ENCODE measurements at regions not wholly inside any gene's neighbourhood (a gene's known extent, or its start where the extent isn't known, plus 50 kb on each side); places are given as distances from the start of the nearest gene placed in this dataset.

DNA sequence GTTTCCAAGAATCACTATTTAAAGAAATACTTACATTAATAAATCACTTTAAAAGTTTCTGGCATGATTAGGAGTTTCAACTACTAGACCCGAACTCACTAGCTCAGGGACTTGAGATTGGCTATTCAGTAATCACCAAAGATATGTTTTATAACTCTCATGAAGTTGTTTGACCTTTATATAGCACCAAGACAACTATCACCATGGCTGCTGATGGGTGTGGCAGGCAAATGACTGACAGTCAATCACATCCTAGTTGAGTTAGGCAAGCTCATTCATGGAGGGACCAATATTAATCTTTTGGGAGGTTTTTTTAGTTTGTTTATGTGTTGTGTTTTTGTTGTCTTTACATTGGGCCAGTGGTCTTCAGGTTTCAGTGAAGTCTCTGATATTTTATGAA, 376.3 kb upstream of the C1orf87 start (continued):
- TF ChIP-seq, protein P1, sequence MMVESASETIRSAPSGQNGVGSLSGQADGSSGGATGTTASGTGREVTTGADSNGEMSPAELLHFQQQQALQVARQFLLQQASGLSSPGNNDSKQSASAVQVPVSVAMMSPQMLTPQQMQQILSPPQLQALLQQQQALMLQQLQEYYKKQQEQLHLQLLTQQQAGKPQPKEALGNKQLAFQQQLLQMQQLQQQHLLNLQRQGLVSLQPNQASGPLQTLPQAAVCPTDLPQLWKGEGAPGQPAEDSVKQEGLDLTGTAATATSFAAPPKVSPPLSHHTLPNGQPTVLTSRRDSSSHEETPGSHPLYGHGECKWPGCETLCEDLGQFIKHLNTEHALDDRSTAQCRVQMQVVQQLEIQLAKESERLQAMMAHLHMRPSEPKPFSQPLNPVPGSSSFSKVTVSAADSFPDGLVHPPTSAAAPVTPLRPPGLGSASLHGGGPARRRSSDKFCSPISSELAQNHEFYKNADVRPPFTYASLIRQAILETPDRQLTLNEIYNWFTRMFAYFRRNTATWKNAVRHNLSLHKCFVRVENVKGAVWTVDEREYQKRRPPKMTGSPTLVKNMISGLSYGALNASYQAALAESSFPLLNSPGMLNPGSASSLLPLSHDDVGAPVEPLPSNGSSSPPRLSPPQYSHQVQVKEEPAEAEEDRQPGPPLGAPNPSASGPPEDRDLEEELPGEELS (CRISPR knock-in tag; IDR thresholded peaks at IDR 0.05) = no peak
- TF ChIP-seq ZNF317 (CRISPR knock-in tag; IDR thresholded peaks at IDR 0.05; ENCODE audit: borderline replicate concordance, low read depth) (no peak), NFYB (CRISPR knock-in tag; conservative IDR thresholded peaks at IDR 0.05; ENCODE audit: low read depth) (no peak)
- TF ChIP-seq, protein P2, sequence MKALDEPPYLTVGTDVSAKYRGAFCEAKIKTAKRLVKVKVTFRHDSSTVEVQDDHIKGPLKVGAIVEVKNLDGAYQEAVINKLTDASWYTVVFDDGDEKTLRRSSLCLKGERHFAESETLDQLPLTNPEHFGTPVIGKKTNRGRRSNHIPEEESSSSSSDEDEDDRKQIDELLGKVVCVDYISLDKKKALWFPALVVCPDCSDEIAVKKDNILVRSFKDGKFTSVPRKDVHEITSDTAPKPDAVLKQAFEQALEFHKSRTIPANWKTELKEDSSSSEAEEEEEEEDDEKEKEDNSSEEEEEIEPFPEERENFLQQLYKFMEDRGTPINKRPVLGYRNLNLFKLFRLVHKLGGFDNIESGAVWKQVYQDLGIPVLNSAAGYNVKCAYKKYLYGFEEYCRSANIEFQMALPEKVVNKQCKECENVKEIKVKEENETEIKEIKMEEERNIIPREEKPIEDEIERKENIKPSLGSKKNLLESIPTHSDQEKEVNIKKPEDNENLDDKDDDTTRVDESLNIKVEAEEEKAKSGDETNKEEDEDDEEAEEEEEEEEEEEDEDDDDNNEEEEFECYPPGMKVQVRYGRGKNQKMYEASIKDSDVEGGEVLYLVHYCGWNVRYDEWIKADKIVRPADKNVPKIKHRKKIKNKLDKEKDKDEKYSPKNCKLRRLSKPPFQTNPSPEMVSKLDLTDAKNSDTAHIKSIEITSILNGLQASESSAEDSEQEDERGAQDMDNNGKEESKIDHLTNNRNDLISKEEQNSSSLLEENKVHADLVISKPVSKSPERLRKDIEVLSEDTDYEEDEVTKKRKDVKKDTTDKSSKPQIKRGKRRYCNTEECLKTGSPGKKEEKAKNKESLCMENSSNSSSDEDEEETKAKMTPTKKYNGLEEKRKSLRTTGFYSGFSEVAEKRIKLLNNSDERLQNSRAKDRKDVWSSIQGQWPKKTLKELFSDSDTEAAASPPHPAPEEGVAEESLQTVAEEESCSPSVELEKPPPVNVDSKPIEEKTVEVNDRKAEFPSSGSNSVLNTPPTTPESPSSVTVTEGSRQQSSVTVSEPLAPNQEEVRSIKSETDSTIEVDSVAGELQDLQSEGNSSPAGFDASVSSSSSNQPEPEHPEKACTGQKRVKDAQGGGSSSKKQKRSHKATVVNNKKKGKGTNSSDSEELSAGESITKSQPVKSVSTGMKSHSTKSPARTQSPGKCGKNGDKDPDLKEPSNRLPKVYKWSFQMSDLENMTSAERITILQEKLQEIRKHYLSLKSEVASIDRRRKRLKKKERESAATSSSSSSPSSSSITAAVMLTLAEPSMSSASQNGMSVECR (CRISPR knock-in tag; IDR thresholded peaks at IDR 0.05; ENCODE audit: borderline replicate concordance) = no peak
- TF ChIP-seq, protein P3, sequence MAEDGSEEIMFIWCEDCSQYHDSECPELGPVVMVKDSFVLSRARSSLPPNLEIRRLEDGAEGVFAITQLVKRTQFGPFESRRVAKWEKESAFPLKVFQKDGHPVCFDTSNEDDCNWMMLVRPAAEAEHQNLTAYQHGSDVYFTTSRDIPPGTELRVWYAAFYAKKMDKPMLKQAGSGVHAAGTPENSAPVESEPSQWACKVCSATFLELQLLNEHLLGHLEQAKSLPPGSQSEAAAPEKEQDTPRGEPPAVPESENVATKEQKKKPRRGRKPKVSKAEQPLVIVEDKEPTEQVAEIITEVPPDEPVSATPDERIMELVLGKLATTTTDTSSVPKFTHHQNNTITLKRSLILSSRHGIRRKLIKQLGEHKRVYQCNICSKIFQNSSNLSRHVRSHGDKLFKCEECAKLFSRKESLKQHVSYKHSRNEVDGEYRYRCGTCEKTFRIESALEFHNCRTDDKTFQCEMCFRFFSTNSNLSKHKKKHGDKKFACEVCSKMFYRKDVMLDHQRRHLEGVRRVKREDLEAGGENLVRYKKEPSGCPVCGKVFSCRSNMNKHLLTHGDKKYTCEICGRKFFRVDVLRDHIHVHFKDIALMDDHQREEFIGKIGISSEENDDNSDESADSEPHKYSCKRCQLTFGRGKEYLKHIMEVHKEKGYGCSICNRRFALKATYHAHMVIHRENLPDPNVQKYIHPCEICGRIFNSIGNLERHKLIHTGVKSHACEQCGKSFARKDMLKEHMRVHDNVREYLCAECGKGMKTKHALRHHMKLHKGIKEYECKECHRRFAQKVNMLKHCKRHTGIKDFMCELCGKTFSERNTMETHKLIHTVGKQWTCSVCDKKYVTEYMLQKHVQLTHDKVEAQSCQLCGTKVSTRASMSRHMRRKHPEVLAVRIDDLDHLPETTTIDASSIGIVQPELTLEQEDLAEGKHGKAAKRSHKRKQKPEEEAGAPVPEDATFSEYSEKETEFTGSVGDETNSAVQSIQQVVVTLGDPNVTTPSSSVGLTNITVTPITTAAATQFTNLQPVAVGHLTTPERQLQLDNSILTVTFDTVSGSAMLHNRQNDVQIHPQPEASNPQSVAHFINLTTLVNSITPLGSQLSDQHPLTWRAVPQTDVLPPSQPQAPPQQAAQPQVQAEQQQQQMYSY (CRISPR knock-in tag; IDR thresholded peaks at IDR 0.05) = no peak
- TF ChIP-seq, protein P4, sequence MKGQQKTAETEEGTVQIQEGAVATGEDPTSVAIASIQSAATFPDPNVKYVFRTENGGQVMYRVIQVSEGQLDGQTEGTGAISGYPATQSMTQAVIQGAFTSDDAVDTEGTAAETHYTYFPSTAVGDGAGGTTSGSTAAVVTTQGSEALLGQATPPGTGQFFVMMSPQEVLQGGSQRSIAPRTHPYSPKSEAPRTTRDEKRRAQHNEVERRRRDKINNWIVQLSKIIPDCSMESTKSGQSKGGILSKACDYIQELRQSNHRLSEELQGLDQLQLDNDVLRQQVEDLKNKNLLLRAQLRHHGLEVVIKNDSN (CRISPR knock-in tag; IDR thresholded peaks at IDR 0.05) = no peak

DNA sequence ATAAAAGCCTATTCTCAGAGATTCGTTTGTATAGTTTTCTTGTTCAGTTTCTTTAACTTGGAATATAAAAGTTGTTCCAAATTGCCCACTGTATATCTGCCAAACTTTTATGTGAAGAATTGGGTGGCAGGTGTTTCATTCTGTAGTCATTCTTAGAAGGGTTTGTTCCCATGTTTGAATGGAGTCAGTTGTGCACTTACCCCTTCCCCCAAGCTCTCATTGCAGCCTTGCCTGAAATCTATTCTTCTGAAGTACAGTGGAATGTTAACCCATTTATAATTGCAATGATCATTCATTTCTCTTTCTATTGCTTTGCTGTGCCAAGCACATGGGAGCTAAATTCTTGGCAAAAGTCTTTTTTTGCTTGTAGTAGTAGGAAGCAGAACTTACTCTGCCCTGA, 375.3 kb upstream of the C1orf87 start:
- Mint-ChIP-seq H3K9me3 (peaks cover 8% of the 10 kb centered on the region), H3K27ac (no peak overlapping the region), H3K4me1 (peaks cover 2% of the 10 kb centered on the region; the same call in 1 of the 2 replicates), H3K27me3 (ENCODE audit: low read depth) (no peaks in the 10 kb centered on the region), H3K36me3 (no peaks in the 10 kb centered on the region), H3K4me3 (no peak overlapping the region)
- DNase-seq (ENCODE audit: low spot score) = no peak
- ATAC-seq = no peak
- ChIA-PET POLR2A (no interaction called here), CTCF (no interaction called here)
- TF ChIP-seq, protein P5, sequence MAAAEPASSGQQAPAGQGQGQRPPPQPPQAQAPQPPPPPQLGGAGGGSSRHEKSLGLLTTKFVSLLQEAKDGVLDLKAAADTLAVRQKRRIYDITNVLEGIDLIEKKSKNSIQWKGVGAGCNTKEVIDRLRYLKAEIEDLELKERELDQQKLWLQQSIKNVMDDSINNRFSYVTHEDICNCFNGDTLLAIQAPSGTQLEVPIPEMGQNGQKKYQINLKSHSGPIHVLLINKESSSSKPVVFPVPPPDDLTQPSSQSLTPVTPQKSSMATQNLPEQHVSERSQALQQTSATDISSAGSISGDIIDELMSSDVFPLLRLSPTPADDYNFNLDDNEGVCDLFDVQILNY (CRISPR knock-in tag; IDR thresholded peaks at IDR 0.05) = no peak
- TF ChIP-seq ZNF396 (CRISPR knock-in tag; IDR thresholded peaks at IDR 0.05; ENCODE audit: borderline replicate concordance) (no peak), GRHL2 (CRISPR knock-in tag; IDR thresholded peaks at IDR 0.05; ENCODE audit: insufficient replicate concordance, severe bottlenecking) (no peak), ZBTB21 (CRISPR knock-in tag; IDR thresholded peaks at IDR 0.05; ENCODE audit: borderline replicate concordance) (no peak), TEAD1 (CRISPR knock-in tag; IDR thresholded peaks at IDR 0.05) (no peak), NFE2L1 (CRISPR knock-in tag; IDR thresholded peaks at IDR 0.05) (no peak), FOXP1 (CRISPR knock-in tag; IDR thresholded peaks at IDR 0.05; ENCODE audit: borderline replicate concordance) (no peak)
- TF ChIP-seq, protein P6, sequence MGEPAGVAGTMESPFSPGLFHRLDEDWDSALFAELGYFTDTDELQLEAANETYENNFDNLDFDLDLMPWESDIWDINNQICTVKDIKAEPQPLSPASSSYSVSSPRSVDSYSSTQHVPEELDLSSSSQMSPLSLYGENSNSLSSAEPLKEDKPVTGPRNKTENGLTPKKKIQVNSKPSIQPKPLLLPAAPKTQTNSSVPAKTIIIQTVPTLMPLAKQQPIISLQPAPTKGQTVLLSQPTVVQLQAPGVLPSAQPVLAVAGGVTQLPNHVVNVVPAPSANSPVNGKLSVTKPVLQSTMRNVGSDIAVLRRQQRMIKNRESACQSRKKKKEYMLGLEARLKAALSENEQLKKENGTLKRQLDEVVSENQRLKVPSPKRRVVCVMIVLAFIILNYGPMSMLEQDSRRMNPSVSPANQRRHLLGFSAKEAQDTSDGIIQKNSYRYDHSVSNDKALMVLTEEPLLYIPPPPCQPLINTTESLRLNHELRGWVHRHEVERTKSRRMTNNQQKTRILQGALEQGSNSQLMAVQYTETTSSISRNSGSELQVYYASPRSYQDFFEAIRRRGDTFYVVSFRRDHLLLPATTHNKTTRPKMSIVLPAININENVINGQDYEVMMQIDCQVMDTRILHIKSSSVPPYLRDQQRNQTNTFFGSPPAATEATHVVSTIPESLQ (CRISPR knock-in tag; IDR thresholded peaks at IDR 0.05) = no peak
- TF ChIP-seq, protein P2 (CRISPR knock-in tag; IDR thresholded peaks at IDR 0.05; ENCODE audit: borderline replicate concordance) = no peak
- TF ChIP-seq, protein P7, sequence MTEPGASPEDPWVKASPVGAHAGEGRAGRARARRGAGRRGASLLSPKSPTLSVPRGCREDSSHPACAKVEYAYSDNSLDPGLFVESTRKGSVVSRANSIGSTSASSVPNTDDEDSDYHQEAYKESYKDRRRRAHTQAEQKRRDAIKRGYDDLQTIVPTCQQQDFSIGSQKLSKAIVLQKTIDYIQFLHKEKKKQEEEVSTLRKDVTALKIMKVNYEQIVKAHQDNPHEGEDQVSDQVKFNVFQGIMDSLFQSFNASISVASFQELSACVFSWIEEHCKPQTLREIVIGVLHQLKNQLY (CRISPR knock-in tag; IDR thresholded peaks at IDR 0.05) = no peak
